Heart right ventricle (tissue), 16 donors: ENCODE measurements at regions not wholly inside any gene's neighbourhood (a gene's known extent, or its start where the extent isn't known, plus 50 kb on each side); places are given as distances from the start of the nearest gene placed in this dataset.

ENCODE experiments used
- ATAC-seq, 8 donors: fragments of 200-7000 bp; cut with Tn5 transposase; one replicate each; pipeline ENCODE4 v1.9.1; 2020; ENCODE audit warnings: mild to moderate bottlenecking in 8 of 8, moderate library complexity in 8 of 8, moderate number of reproducible peaks in 1 of 8
- DNase-seq, 2 donors: peaks; one replicate each; pipeline ENCODE4 v3.0.0-alpha.2; 2020
- H3K27ac ChIP-seq, 10 donors: fragments of 200-600 bp; sonication (generic) in 2 of 10; one replicate each; pipeline versions ENCODE4 v1.5.0 to v1.8.0; 2020 to 2022; ENCODE audit warnings: mild to moderate bottlenecking in 3 of 10
- H3K27me3 ChIP-seq, 7 donors: fragments of 200-600 bp; one replicate each; pipeline ENCODE4 v1.8.0; 2021 to 2022; ENCODE audit warnings: mild to moderate bottlenecking in 2 of 7
- H3K36me3 ChIP-seq, 9 donors: fragments of 200-600 bp; sonication (generic) in 1 of 9; one replicate each; pipeline versions ENCODE4 v1.5.0 to v1.8.0; 2020 to 2022; ENCODE audit warnings: mild to moderate bottlenecking in 2 of 9
- H3K4me1 ChIP-seq, 9 donors: fragments of 200-600 bp; sonication (generic) in 1 of 9; one replicate each; pipeline versions ENCODE4 v1.5.0 to v1.8.0; 2020 to 2022; ENCODE audit warnings: mild to moderate bottlenecking in 4 of 9
- H3K4me3 ChIP-seq, 10 donors: fragments of 200-600 bp; sonication (generic) in 2 of 10; one replicate each; pipeline versions ENCODE4 v1.5.0 to v1.8.0; 2020 to 2022; ENCODE audit warnings: mild to moderate bottlenecking in 7 of 10, moderate library complexity in 2 of 10
- H3K9me3 ChIP-seq, 11 donors: fragments of 200-600 bp in 10 of 11; sonication (generic) in 2 of 11; one replicate each; pipeline versions ENCODE4 v1.5.0 to v1.8.0; 2013 to 2022; ENCODE audit warnings: mild to moderate bottlenecking in 2 of 11, control low read depth in 1 of 11, moderate library complexity in 1 of 11
- WGBS, 2 donors: extraction: QIAGEN DNeasy Blood & Tissue Kit; methylation state at CpG; one replicate each; pipeline ENCODE4 v1.1.7; 2013; ENCODE audit warnings: inconsistent platforms in 1 of 2; 5-methylcytosine and 5-hydroxymethylcytosine counted together
- intact Hi-C, 10 donors: fragments of 100-400 bp; cut with DNase I; formaldehyde crosslinking; loops; one replicate each; pipeline versions ENCODE4 v1.11.1 to v1.14.2; 2022
- TF ChIP-seq, protein P1 (sequence below), 9 donors: fragments of 200-600 bp; sonication (generic) in 2 of 9; IDR thresholded peaks; one replicate each; pipeline versions ENCODE4 v1.5.0 to v1.8.0; 2021 to 2022; ENCODE audit warnings: antibody characterized with exemption in 9 of 9, mild to moderate bottlenecking in 5 of 9, moderate library complexity in 1 of 9
- donor health status: Arrhythmogenic right ventricular cardiomyopathy.
- donor health status: ischemic (EF 13 %, LVEDD 7.1; RV severe dilation, severe dysfunction).
- donor health status: healthy with polysubstance abuse.
- donor health status: DM: no; HTN: yes; CAD: no.
- donor health status: DM: no; HTN: no; CAD: no.
- donor health status: ischemic (EF 25% LVEDD 6.9; RV normal size, moderate dysfunction).
- donor health status: ischemic (EF 25% LVEDD 5.7; RV mildly dilated, moderate dysfunction).
- donor health status: healthy.
- donor health status: DM: yes; HTN: yes; CAD: no.
- donor health status: Ischemic cardiomyopathy.
- donor health status: ischemic (EF 35%, LVEDD 5.7; RV mildly dilated, moderate dysfunction).
- donor health status: nonischemic (EF 11% LVEDD 7.7; RV severe dilation, severe dysfunction).
- donor health status: DM: yes; HTN: yes; CAD: no.
- donor health status: PGD.
- donor health status: ischemic (EF 29% LVEDD 5.4; RV normal size, mild dysfunction).
- donor health status: nonischemic (EF 23%, LVEDD 6.1; RV moderate dilation, normal function).

DNA sequence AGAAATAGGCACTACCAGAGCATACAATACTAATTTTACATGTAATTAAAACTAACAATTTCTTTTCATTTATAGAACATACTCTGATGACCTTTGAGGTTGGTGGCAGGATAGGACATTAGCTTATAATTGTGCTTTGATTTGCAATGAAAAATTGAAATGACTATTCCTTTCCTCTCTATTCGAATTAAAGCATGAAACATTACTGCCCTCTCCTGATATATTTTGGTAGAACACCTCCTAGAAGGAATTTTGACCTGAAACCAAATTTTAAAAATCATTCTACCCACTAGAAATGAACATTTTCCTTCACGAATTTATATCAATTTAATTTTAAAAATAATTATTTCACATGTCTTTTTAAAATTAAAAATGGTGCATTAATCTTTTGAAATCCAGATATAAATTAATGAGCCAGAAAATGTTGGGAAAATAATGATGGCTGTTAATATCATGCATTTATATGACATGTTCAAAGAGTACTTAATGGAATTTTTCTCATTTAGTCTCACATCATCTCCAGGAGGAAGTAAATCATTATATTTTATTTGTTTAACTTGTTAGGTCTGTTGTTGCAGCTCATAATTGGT, 556.3 kb upstream of the ARGLU1 start:
- intact Hi-C loops, result loop anchor here in 8 of 10 donors (5.0 to 10.0 kb wide), 10 partner anchors 197 to 1049 kb away; partner anchors contain the start of gene EFNB2 (in 4 of the 8)
- no peak for ATAC-seq
- H3K4me1 ChIP-seq, result peaks cover 0 to 6% (median 0%) of the 10 kb centered on the region in 9 donors

GRCh38 chr13:107121793-107122192, 553.9 kb upstream of the ARGLU1 start:
- peaks cover 0 to 5% (median 0%) of the 10 kb centered on the region in 7 donors for H3K27me3 ChIP-seq
- H3K27ac ChIP-seq, result no peak overlapping the region
- H3K4me1 ChIP-seq, result peaks cover 0 to 6% (median 0%) of the 10 kb centered on the region in 9 donors
- TF ChIP-seq, protein P1, sequence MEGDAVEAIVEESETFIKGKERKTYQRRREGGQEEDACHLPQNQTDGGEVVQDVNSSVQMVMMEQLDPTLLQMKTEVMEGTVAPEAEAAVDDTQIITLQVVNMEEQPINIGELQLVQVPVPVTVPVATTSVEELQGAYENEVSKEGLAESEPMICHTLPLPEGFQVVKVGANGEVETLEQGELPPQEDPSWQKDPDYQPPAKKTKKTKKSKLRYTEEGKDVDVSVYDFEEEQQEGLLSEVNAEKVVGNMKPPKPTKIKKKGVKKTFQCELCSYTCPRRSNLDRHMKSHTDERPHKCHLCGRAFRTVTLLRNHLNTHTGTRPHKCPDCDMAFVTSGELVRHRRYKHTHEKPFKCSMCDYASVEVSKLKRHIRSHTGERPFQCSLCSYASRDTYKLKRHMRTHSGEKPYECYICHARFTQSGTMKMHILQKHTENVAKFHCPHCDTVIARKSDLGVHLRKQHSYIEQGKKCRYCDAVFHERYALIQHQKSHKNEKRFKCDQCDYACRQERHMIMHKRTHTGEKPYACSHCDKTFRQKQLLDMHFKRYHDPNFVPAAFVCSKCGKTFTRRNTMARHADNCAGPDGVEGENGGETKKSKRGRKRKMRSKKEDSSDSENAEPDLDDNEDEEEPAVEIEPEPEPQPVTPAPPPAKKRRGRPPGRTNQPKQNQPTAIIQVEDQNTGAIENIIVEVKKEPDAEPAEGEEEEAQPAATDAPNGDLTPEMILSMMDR (IDR thresholded peaks at IDR 0.05), result no peak
- ATAC-seq (no peak), DNase-seq (no peak)
- no peaks in the 10 kb centered on the region for H3K36me3 ChIP-seq
- no peaks in the 10 kb centered on the region for H3K9me3 ChIP-seq
- H3K4me3 ChIP-seq, result no peak overlapping the region
- intact Hi-C loops, result loop anchor here in 8 of 10 donors (5.0 to 10.0 kb wide), 10 partner anchors 194 to 1047 kb away; partner anchors contain the start of gene EFNB2 (in 4 of the 8)
- 31 to 37% methylated on average over 1 of the region's 1 CpG for WGBS, 2 donors

More for the DNA sequence above, 556.3 kb upstream of the ARGLU1 start:
- 3 to 9% methylated on average over 2 of the region's 2 CpGs for WGBS, 2 donors
- peaks cover 0 to 4% (median 0%) of the 10 kb centered on the region in 11 donors for H3K9me3 ChIP-seq
- no peaks in the 10 kb centered on the region for H3K27me3 ChIP-seq
- no peak overlapping the region for H3K27ac ChIP-seq
- H3K36me3 ChIP-seq, result no peaks in the 10 kb centered on the region
- no peak overlapping the region for H3K4me3 ChIP-seq
- DNase-seq, result no peak
- TF ChIP-seq, protein P1 (IDR thresholded peaks at IDR 0.05), result peak; percentile 54 to 88 (median 66)

DNA sequence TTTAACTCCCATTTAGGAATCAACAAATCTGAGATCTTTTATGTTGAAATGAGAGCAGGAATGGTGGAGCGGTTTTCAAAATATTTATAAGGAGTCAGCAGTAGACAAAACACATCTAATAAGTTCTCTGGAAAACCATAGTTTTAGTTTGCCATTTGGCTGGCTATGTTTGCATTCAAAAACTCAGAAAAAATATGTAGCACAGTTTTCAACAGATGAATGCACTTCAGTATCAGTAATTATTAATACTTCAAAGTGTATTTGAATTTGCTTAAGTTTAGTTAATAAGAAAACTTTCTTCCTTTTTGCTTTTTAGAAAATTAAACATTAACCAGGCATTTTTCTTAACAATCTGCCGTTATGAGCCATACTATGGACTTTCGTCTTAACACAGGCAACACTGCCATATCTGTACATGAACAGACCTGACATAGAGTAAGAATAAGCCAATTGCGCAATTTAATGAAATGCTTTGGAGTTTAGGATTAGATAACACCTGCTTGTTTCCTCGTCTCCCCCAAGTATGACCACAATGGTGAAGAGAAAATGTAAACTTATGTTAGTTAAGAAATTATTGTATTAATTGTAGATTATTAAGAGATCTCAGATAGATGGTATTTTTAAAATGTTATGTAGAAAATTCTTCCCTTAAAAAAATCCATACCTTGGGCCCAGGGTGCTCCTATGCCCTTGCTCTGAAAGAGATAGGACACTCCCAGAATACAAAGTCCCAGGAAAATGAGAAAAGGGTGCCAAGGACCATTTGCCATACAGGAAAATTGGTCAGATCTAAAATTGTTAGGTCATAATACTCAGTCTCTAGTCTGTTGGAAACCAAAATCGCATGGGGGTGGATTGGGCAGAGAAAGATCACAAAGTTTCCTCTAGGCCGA, 552.3 kb upstream of the ARGLU1 start:
- 92 to 96% methylated on average over 7 of the region's 7 CpGs for WGBS, 2 donors
- intact Hi-C loops, result loop anchor here in 8 of 10 donors (5.0 to 10.0 kb wide), 10 partner anchors 193 to 1045 kb away; partner anchors contain the start of gene EFNB2 (in 4 of the 8)

DNA sequence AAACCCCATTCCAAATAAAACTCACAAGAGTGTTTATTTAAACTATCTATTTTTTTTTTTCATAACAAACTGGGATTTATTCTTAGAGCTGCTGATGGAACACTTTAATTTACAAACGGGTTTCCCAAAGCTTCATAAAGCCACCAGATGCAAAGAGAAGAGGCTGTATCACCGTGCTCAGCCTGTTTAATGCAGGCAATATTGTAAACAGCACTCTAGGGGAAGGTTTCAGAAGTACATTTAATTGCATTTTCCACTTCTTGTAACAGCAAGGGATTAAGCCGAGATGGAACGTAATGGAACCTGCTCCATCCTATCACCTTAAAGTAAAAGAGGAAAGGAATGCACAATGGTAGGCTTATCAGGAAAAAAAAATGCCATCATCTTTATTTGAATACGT, 550.6 kb upstream of the ARGLU1 start:
- TF ChIP-seq, protein P1 (IDR thresholded peaks at IDR 0.05), result no peak
- peaks cover 0 to 1% (median 0%) of the 10 kb centered on the region in 9 donors for H3K4me1 ChIP-seq
- 80% methylated on average over 5 of the region's 5 CpGs for WGBS, 2 donors
- ATAC-seq (no peak), DNase-seq (no peak)
- H3K27me3 ChIP-seq, result peaks cover 0 to 5% (median 0%) of the 10 kb centered on the region in 7 donors
- intact Hi-C loops, result no loop called here
- H3K4me3 ChIP-seq, result no peak overlapping the region
- H3K9me3 ChIP-seq, result no peaks in the 10 kb centered on the region
- H3K36me3 ChIP-seq, result no peaks in the 10 kb centered on the region
- H3K27ac ChIP-seq, result no peak overlapping the region

More for the DNA sequence above, 552.3 kb upstream of the ARGLU1 start:
- peaks cover 0 to 6% (median 0%) of the 10 kb centered on the region in 9 donors for H3K4me1 ChIP-seq
- no peaks in the 10 kb centered on the region for H3K36me3 ChIP-seq
- no peak overlapping the region for H3K4me3 ChIP-seq
- H3K27ac ChIP-seq, result no peak overlapping the region
- ATAC-seq (no peak), DNase-seq (no peak)
- H3K27me3 ChIP-seq, result peaks cover 0 to 5% (median 0%) of the 10 kb centered on the region in 7 donors
- no peaks in the 10 kb centered on the region for H3K9me3 ChIP-seq
- TF ChIP-seq, protein P1 (IDR thresholded peaks at IDR 0.05), result no peak
